KMS-11 (cell line): ENCODE measurements at regions not wholly inside any gene's neighbourhood (a gene's known extent, or its start where the extent isn't known, plus 50 kb on each side); places are given as distances from the start of the nearest gene placed in this dataset.

Experiments
- H2AFZ ChIP-seq: fragments of 200-600 bp; sonication (generic); 2 replicates; pipeline ENCODE4 v1.6.1; 2016; ENCODE audit warnings: antibody characterized with exemption, mixed run types, low read depth
- H3K27ac ChIP-seq: fragments of 200-600 bp; sonication (generic); 2 replicates; pipeline ENCODE4 v1.6.1; 2016; ENCODE audit warnings: mild to moderate bottlenecking, mixed run types
- H3K27me3 ChIP-seq: fragments of 200-600 bp; sonication (generic); 2 replicates; pipeline ENCODE4 v1.6.1; 2017; ENCODE audit warnings: mild to moderate bottlenecking, low read depth, mixed run types, moderate library complexity; ENCODE audit not compliant: insufficient read depth
- H3K36me3 ChIP-seq: fragments of 200-600 bp; sonication (generic); 2 replicates; pipeline ENCODE4 v1.6.1; 2017; ENCODE audit warnings: mild to moderate bottlenecking, mixed run types; ENCODE audit not compliant: insufficient read depth
- H3K4me1 ChIP-seq: fragments of 200-600 bp; sonication (generic); 2 replicates; pipeline ENCODE4 v1.6.1; 2016; ENCODE audit warnings: mild to moderate bottlenecking, low read depth, mixed run types; ENCODE audit not compliant: poor library complexity, severe bottlenecking
- H3K4me2 ChIP-seq: fragments of 200-600 bp; sonication (generic); 2 replicates; pipeline ENCODE4 v1.7.0; 2016; ENCODE audit warnings: mild to moderate bottlenecking, mixed run types
- H3K4me3 ChIP-seq: fragments of 200-600 bp; sonication (generic); IDR thresholded peaks from 2 replicates; pipeline ENCODE4 v1.6.1; 2017; ENCODE audit warnings: low read depth, low read length, mixed read lengths; ENCODE audit not compliant: insufficient read depth
- H3K79me2 ChIP-seq: fragments of 200-600 bp; sonication (generic); 2 replicates; pipeline ENCODE4 v1.6.1; 2016; ENCODE audit warnings: low read depth, mixed run types; ENCODE audit not compliant: insufficient read depth
- H3K9ac ChIP-seq: fragments of 200-600 bp; sonication (generic); 2 replicates; pipeline ENCODE4 v1.6.1; 2016; ENCODE audit warnings: mild to moderate bottlenecking, mixed run types
- H4K20me1 ChIP-seq: fragments of 200-600 bp; sonication (generic); 2 replicates; pipeline ENCODE4 v1.6.1; 2016; ENCODE audit warnings: mild to moderate bottlenecking, mixed run types; ENCODE audit not compliant: insufficient read depth
- CTCF ChIP-seq: fragments of 200-600 bp; sonication (generic); conservative IDR thresholded peaks from 2 replicates; pipeline ENCODE4 v1.6.1; 2017; ENCODE audit warnings: low read depth, mild to moderate bottlenecking, antibody characterized with exemption, low read length, moderate library complexity, mixed read lengths

GRCh38 chr13:76020421-76020955 lies 384.4 kb downstream of the LMO7 start:
- TF ChIP-seq CTCF: no peak
- Histone ChIP-seq H4K20me1 (no peaks in the 10 kb centered on the region), H3K27ac (no peak overlapping the region), H3K36me3 (no peaks in the 10 kb centered on the region), H3K9ac (no peak overlapping the region), H3K4me3 (no peak overlapping the region), H3K27me3 (no peaks in the 10 kb centered on the region), H2AFZ (no peak overlapping the region), H3K4me1 (no peaks in the 10 kb centered on the region), H3K4me2 (no peak overlapping the region), H3K79me2 (no peaks in the 10 kb centered on the region)

GRCh38 chr13:76019421-76020044 lies 383.4 kb downstream of the LMO7 start:
- Histone ChIP-seq H3K79me2 (no peaks in the 10 kb centered on the region), H3K9ac (no peak overlapping the region), H4K20me1 (no peaks in the 10 kb centered on the region), H2AFZ (no peak overlapping the region), H3K4me3 (no peak overlapping the region), H3K27ac (no peak overlapping the region), H3K36me3 (no peaks in the 10 kb centered on the region), H3K4me2 (no peak overlapping the region), H3K27me3 (no peaks in the 10 kb centered on the region), H3K4me1 (no peaks in the 10 kb centered on the region)
- TF ChIP-seq CTCF: no peak

- Histone ChIP-seq H3K36me3 (no peaks in the 10 kb centered on the region), H3K79me2 (no peaks in the 10 kb centered on the region), H3K4me1 (no peaks in the 10 kb centered on the region), H4K20me1 (no peaks in the 10 kb centered on the region), H3K4me3 (no peak overlapping the region), H2AFZ (no peak overlapping the region), H3K9ac (no peak overlapping the region), H3K4me2 (no peak overlapping the region), H3K27ac (no peak overlapping the region), H3K27me3 (no peaks in the 10 kb centered on the region)
- no peak for TF ChIP-seq CTCF
Observed at GRCh38 chr13:76017861-76018556, 381.9 kb downstream of the LMO7 start.

- Histone ChIP-seq H3K4me1 (no peaks in the 10 kb centered on the region), H2AFZ (no peak overlapping the region), H4K20me1 (no peaks in the 10 kb centered on the region), H3K9ac (no peak overlapping the region), H3K36me3 (no peaks in the 10 kb centered on the region), H3K27me3 (no peaks in the 10 kb centered on the region), H3K4me2 (no peak overlapping the region), H3K4me3 (no peak overlapping the region), H3K79me2 (no peaks in the 10 kb centered on the region), H3K27ac (no peak overlapping the region)
- peak; percentile 25 for TF ChIP-seq CTCF
Observed at GRCh38 chr13:76016799-76017400, 380.8 kb downstream of the LMO7 start.
